ENCODE measurements at regions not wholly inside any gene's neighbourhood (a gene's known extent, or its start where the extent isn't known, plus 50 kb on each side); places are given as distances from the start of the nearest gene placed in this dataset.

GRCh38 chr4:111776561-111776960 lies 368.7 kb upstream of the FAM241A start:
- TF ChIP-seq JUN (IDR thresholded peaks at IDR 0.05) (no peak), POLR2A (IDR thresholded peaks at IDR 0.05; ENCODE audit: low read length) (no peak), ELK1 (IDR thresholded peaks at IDR 0.05; ENCODE audit: low read depth, low read length) (no peak), MAZ (IDR thresholded peaks at IDR 0.05; ENCODE audit: borderline replicate concordance, low read depth, low read length) (no peak), PHF8 (IDR thresholded peaks at IDR 0.05; ENCODE audit: borderline replicate concordance, low read depth) (no peak), CTCF (IDR thresholded peaks at IDR 0.05) (no peak), EHMT2 (IDR thresholded peaks at IDR 0.05; ENCODE audit: low read depth) (no peak), PBX3 (IDR thresholded peaks at IDR 0.05) (no peak), MAX (IDR thresholded peaks at IDR 0.05) (no peak), SREBF2 (IDR thresholded peaks at IDR 0.05) (no peak)
